ENCODE measurements at regions not wholly inside any gene's neighbourhood (a gene's known extent, or its start where the extent isn't known, plus 50 kb on each side); places are given as distances from the start of the nearest gene placed in this dataset.

DNA sequence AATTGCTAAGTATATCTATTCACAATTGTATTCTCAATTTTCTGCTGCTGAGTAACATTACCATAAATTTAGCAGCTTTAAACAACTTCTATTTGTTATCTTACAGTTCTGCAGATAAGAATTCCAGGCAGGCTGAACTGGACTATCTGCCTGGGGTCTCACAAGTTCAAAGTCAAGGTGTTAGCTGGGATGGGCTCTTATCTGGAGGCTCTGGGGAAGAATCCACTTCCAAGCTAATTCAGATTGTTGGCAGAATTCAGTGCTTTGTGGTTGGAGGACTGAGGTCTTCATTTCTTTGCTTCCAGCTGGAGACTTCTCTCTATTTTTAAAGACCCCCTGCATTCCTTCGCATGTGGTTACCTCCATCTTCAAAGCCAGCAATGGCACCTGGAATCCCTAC lies 329.9 kb upstream of the ISX start:
- TF ChIP-seq, protein P1, sequence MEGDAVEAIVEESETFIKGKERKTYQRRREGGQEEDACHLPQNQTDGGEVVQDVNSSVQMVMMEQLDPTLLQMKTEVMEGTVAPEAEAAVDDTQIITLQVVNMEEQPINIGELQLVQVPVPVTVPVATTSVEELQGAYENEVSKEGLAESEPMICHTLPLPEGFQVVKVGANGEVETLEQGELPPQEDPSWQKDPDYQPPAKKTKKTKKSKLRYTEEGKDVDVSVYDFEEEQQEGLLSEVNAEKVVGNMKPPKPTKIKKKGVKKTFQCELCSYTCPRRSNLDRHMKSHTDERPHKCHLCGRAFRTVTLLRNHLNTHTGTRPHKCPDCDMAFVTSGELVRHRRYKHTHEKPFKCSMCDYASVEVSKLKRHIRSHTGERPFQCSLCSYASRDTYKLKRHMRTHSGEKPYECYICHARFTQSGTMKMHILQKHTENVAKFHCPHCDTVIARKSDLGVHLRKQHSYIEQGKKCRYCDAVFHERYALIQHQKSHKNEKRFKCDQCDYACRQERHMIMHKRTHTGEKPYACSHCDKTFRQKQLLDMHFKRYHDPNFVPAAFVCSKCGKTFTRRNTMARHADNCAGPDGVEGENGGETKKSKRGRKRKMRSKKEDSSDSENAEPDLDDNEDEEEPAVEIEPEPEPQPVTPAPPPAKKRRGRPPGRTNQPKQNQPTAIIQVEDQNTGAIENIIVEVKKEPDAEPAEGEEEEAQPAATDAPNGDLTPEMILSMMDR (conservative IDR thresholded peaks at IDR 0.05 in 1 of 2, IDR thresholded peaks at IDR 0.05 in 1 of 2; ENCODE audit: low read depth in 1 of 2, low read length in 2 of 2), result no peak
- TF ChIP-seq EZH2 (IDR thresholded peaks at IDR 0.05; ENCODE audit: low read length, missing control alignments), result no peak
